Suppressor macrophage (primary cell): ENCODE measurements at regions not wholly inside any gene's neighbourhood (a gene's known extent, or its start where the extent isn't known, plus 50 kb on each side); places are given as distances from the start of the nearest gene placed in this dataset.

Experiments
- DNase-seq, 4 experiments: peaks; one replicate each; pipeline ENCODE4 v3.0.0-alpha.2; 2020 to 2022

DNA sequence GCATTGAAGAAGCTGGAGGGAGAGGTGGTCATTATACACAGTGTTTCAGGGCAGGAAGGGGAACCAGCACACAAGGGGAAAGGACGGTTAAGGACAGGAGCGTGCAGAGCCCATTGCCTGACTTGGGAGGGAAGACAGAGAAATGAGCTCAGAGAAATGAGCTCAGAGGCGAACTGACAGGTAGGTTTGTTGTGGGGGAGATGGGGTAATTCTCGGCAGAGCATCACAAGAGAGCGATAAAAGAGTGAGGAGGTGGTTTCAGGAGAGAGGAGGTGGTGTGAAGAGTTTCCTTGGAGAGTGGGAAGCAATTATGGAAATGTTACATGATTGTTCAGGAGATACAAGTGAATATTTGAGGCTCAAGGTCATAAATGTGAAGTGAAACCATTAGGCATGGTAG lies 61.0 kb downstream of the MRGPRX1 start:
- no peak for DNase-seq

DNA sequence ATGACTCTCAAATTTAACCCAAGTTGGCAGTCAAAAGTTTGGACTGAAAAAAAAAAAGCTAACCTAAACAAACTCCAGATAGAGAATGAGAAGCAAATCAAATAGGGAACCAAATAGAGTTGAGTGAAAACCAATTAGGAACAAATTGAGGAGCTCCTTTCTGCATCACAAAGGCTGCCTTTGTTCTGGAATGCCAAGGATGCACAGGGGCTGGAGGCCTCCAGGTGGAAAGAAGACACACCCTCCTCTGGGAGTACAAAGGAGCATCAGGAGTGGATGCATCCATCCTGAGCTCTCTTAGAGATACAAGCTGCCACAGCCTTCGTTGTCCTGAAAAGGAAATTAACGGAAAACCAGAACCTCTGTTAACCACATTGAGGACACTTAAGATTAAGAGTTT lies 73.3 kb downstream of the MRGPRX1 start:
- no peak for DNase-seq

DNA sequence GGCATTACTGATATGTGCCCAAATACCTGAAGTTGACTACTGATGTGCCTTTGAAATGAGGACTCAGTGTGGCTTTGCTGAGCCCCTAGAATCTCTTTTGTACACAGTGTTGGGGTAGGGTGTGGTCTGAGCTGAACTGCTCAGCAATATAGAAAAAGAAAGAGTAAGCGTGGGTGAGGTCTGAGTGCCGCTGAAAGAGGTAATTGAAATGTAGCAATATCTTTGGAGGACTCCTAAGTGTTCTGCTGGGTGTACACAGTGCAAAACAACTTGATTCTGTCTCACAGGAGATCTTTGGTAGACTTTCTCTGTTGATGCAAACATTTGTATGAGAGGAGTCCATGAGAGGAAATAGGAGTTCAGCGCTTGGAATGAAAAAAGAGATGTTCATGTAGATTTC lies 73.7 kb upstream of the PTPN5 start:
- no peak for DNase-seq

DNA sequence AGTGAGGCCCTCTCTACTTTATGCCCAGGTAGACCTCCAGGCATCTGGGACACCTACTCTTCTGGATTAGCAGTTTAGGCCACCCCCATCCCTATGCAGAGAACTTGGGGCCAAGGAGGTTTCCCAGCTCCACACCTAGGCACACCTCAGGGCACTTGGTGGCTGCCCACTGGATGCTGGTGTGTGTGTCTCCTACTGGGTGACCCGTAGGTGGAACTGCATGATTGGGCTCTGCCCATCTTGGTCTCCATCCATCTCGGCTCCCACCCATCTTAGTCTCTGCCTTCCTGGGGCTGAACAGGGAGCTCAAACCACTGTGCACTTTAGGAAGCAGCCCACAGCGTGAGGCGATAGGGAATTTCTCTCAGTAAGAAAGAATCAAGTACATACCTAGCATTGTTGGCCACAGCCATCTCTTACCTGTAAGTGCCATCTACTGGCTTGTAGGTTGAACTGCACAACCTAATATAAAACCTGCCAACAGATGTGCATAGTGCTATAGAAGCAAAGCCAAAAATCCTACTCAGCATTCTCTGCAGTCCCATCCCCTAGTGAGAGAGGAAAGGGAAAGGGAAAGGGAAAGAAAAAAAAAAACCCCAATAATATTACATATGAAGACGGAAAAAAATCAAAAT lies 61.6 kb upstream of the PTPN5 start:
- DNase-seq, result peak in 1 of 4 experiments; percentile 5

DNA sequence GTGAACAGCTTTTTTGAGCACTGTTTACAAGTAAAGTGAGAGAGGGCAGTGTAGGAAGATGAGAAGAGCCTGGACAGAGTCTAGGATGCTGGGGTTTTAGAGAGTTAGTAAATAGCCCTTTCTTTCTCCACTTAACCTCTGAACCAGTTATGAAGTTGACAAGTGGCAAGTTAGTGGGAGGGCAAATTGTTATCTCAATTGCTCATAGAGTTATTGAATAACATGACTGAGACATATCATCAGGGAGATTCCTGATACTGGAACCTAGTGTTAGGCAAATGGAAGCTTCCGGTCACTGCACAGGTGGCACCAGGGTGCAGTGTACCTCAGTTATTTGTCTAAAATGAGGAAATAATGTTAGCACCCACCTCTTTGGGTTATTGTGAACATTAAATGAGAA lies 57.8 kb upstream of the PTPN5 start:
- no peak for DNase-seq

DNA sequence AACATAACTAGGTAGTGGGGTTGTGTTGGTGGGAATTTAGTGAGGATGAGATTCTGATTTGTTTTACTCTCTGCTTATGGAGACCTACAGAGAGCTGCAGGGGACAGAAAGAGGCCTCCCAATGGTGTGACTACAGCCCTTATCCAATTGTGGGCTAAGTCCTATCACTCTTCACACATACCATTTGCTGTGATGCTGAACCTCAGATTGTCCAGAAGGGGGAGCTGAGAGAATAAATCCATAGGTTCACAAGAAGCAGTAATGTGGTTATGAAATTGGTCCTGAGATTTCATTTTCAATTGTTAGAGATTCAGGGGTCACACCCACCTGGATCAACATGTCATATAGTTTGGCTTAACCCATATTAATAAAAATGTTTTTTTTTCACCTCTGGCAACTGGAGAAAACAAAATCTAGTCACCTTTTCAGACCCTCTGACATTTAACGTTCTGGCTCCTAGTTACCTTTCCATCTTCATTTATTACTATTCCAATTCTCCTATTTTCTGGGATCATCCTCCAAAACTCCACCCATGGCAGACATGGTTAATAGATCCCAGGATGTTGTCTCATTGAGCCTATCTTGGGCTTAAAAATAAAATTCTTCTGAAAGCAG lies 53.3 kb upstream of the PTPN5 start:
- peak; percentile 3 to 35 (median 18) for DNase-seq
